GM12878 (cell line): ENCODE measurements at regions not wholly inside any gene's neighbourhood (a gene's known extent, or its start where the extent isn't known, plus 50 kb on each side); places are given as distances from the start of the nearest gene placed in this dataset.

Experiments used
- ATAC-seq: fragments of 200-7000 bp; cut with Tn5 transposase; 3 replicates; pipeline ENCODE4 v1.9.1; 2020; ENCODE audit warnings: mild to moderate bottlenecking, moderate library complexity
- BruUV-seq: library from RNA; stranded (reverse); fragments of 400-500 nt; replicated peaks from 2 replicates; lab custom pipeline; 2021; lab: Mats Ljungman, UMichigan
- CTCF ChIA-PET: fragments of 300-600 bp; sonication (Branson Sonifier 250); formaldehyde crosslinking; extraction: SDS; loops from one replicate; lab custom pipeline; 2021; ENCODE audit warnings: inconsistent platforms; lab: Yijun Ruan, JAX
- POLR2A ChIA-PET: fragments of 350-600 bp; formaldehyde crosslinking; extraction: SDS; loops from one replicate; lab custom pipeline; 2021; ENCODE audit warnings: inconsistent platforms; lab: Charles Lee
- RAD21 ChIA-PET: fragments of 300-600 bp; sonication (Branson Sonifier 250); formaldehyde crosslinking; loops from one replicate; lab custom pipeline; 2023; ENCODE audit warnings: antibody characterized with exemption; ENCODE audit not compliant: unreplicated experiment; lab: Charles Lee
- SMC1A ChIA-PET: fragments of 300-600 bp; sonication (Branson Sonifier 250); formaldehyde crosslinking; loops from one replicate; lab custom pipeline; 2023; ENCODE audit not compliant: unreplicated experiment, uncharacterized antibody; lab: Charles Lee
- DNase-seq: peaks from one replicate; pipeline ENCODE4 v3.0.0-alpha.2; 2011; ENCODE audit warnings: low read depth, low spot score
- FAIRE-seq: peaks from 3 replicates; lab custom pipeline; 2011; peaks lifted over from hg19 to GRCh38; lab: Jason Lieb, UNC
- H2AFZ ChIP-seq: 2 replicates; pipeline ENCODE4 v1.6.0; 2011; ENCODE audit warnings: low read depth, low read length, control low read depth; ENCODE audit not compliant: control insufficient read depth
- H3K27ac ChIP-seq: 2 replicates; pipeline ENCODE4 v1.5.1; 2011; ENCODE audit warnings: control low read depth; ENCODE audit not compliant: control insufficient read depth, insufficient read depth
- H3K27me3 ChIP-seq, 2 experiments: replicated peaks in 1 of 2; 2 replicates each; pipeline versions ENCODE4 v1.6.0 to v1.6.1; 2011; ENCODE audit warnings: low read length in 1 of 2; ENCODE audit not compliant: control insufficient read depth in 2 of 2, insufficient read depth in 2 of 2
- H3K36me3 ChIP-seq, 2 experiments: 2 replicates each; pipeline ENCODE4 v1.5.1; 2011; ENCODE audit warnings: low read length in 1 of 2; ENCODE audit not compliant: control insufficient read depth in 2 of 2, insufficient read depth in 2 of 2
- H3K4me1 ChIP-seq: 2 replicates; pipeline ENCODE4 v1.6.1; 2011; ENCODE audit warnings: mild to moderate bottlenecking, low read length, moderate library complexity, mixed read lengths; ENCODE audit not compliant: control insufficient read depth, insufficient read depth
- H3K4me2 ChIP-seq: 2 replicates; pipeline ENCODE4 v1.6.0; 2011; ENCODE audit warnings: control low read depth; ENCODE audit not compliant: control insufficient read depth, insufficient read depth
- H3K4me3 ChIP-seq: fragments of 200-600 bp; sonication (generic); 2 replicates; pipeline ENCODE4 v1.5.1; 2016
- H3K79me2 ChIP-seq: 2 replicates; pipeline ENCODE4 v1.6.0; 2011; ENCODE audit warnings: low read length; ENCODE audit not compliant: control insufficient read depth, insufficient read depth
- H3K9ac ChIP-seq: 2 replicates; pipeline ENCODE4 v1.8.0; 2011; ENCODE audit warnings: low read length, control low read depth, mixed read lengths; ENCODE audit not compliant: control insufficient read depth, insufficient read depth
- H3K9me3 ChIP-seq: replicated peaks from 3 replicates; pipeline ENCODE4 v1.5.1; 2011; ENCODE audit warnings: mild to moderate bottlenecking, low read length; ENCODE audit not compliant: control insufficient read depth, insufficient read depth
- H4K20me1 ChIP-seq: 2 replicates; pipeline ENCODE4 v1.6.0; 2011; ENCODE audit not compliant: control insufficient read depth, insufficient read depth
- SMC3 ChIP-seq: IDR thresholded peaks from 2 replicates; pipeline ENCODE4 v1.6.1; 2011; ENCODE audit warnings: low read length, improper control_type of control experiment, borderline replicate concordance
- TBL1XR1 ChIP-seq: IDR thresholded peaks from 2 replicates; pipeline ENCODE4 v1.6.1; 2012; ENCODE audit warnings: low read depth, low read length, improper control_type of control experiment
- USF2 ChIP-seq: IDR thresholded peaks from 2 replicates; pipeline ENCODE4 v1.6.1; 2011; ENCODE audit warnings: low read depth, low read length, improper control_type of control experiment, borderline replicate concordance
- ZBTB4 ChIP-seq: fragments of 450-650 bp; formaldehyde crosslinking; IDR thresholded peaks from 2 replicates; pipeline ENCODE4 v1.4.0; 2022; ENCODE audit warnings: mild to moderate bottlenecking, moderate library complexity
- WGBS: methylation state at CpG from one replicate; pipeline ENCODE4 v1.1.6; 2016; ENCODE audit warnings: low lambda C conversion rate; ENCODE audit not compliant: insufficient replicate concordance, insufficient coverage; ENCODE audit errors: missing lambda C conversion rate; 5-methylcytosine and 5-hydroxymethylcytosine counted together
- in situ Hi-C: fragments of 300-500 bp; cut with MboI; formaldehyde crosslinking; loops from 9 replicates; pipeline ENCODE4 v1.14.3; 2018; ENCODE audit warnings: mixed read lengths
- intact Hi-C: fragments of 100-400 bp; cut with micrococcal nuclease; formaldehyde crosslinking; loops from one replicate; pipeline ENCODE4 v1.14.2; 2022; ENCODE audit not compliant: unreplicated experiment

- BruUV-seq = no TSS peak
- POLR2A ChIA-PET = no interaction called here
- WGBS = 0% methylated on average over 1 of the region's 1 CpG
- SMC1A ChIA-PET = interaction anchor here (1.4 kb wide), 1 partner anchor 28 kb away, joined by 3 read pairs; no protein-coding TSS in a partner anchor
- TF ChIP-seq ZBTB4 (CRISPR knock-in tag) (no peak), SMC3 (no peak), TBL1XR1 (no peak), USF2 (no peak)
- TF ChIP-seq, all 136 proteins: peak for 0
- FAIRE-seq (no peak), DNase-seq (no peak), ATAC-seq (no peak)
- no peak overlapping the region for H2AFZ ChIP-seq
- ChIA-PET CTCF (no interaction called here), RAD21 (no interaction called here)
- H3K27me3 ChIP-seq = no peaks in the 10 kb centered on the region
- no peaks in the 10 kb centered on the region for H3K4me1 ChIP-seq
- H3K79me2 ChIP-seq = no peaks in the 10 kb centered on the region
- H3K9ac ChIP-seq = no peak overlapping the region
- no peaks in the 10 kb centered on the region for H3K36me3 ChIP-seq
- H3K27ac ChIP-seq = no peak overlapping the region
- in situ Hi-C loops = no loop called here
- no peak overlapping the region for H3K4me2 ChIP-seq
- intact Hi-C loops = loop anchor here (10.0 kb wide), 1 partner anchor 531 kb away; no protein-coding TSS in a partner anchor
- H3K9me3 ChIP-seq = no peaks in the 10 kb centered on the region
- no peaks in the 10 kb centered on the region for H4K20me1 ChIP-seq
- H3K4me3 ChIP-seq = no peak overlapping the region
These were observed 323.4 kb downstream of the PCDH7 start for GRCh38 chr4:31043382-31044062.
